ENCODE measurements at regions not wholly inside any gene's neighbourhood (a gene's known extent, or its start where the extent isn't known, plus 50 kb on each side); places are given as distances from the start of the nearest gene placed in this dataset.

GRCh38 chr13:53822136-53822535, 793.5 kb downstream of the OLFM4 start:
- TF ChIP-seq CTCF (conservative IDR thresholded peaks at IDR 0.05) (no peak), ZFX (IDR thresholded peaks at IDR 0.05) (no peak)
